GM23248 (cell line): ENCODE measurements at regions not wholly inside any gene's neighbourhood (a gene's known extent, or its start where the extent isn't known, plus 50 kb on each side); places are given as distances from the start of the nearest gene placed in this dataset.

Experiments
- EZH2 ChIP-seq: fragments of 200-600 bp; sonication (generic); IDR thresholded peaks from 2 replicates; pipeline ENCODE4 v1.6.1; 2018; ENCODE audit warnings: antibody characterized with exemption, mild to moderate bottlenecking; ENCODE audit not compliant: insufficient read depth, poor library complexity, severe bottlenecking
- EZH2phosphoT487 ChIP-seq: fragments of 200-600 bp; sonication (generic); IDR thresholded peaks from 2 replicates; pipeline ENCODE4 v1.6.1; 2018; ENCODE audit warnings: antibody characterized with exemption, moderate library complexity, mild to moderate bottlenecking, low read depth; ENCODE audit not compliant: insufficient read depth

DNA sequence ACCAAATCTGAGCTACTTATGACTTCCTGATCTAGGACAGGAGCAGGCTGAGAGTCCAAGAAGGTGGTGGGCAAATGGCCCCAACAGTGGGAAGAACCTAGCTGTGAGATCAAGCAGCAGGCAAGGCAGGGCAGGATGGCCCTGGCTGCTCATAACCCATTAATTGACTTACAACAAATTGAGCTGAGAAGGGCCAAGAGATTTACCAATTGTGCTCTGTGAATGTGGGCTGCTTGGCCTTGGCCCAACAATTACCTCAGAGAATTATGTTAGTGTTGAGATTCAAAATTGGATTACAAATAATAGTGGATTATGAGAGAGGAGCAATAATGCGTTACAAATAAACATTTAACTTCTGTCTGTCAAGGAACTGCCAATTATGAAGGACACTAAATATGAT lies 956.5 kb downstream of the KCNMA1 start:
- no peak for TF ChIP-seq EZH2
- no peak for TF ChIP-seq EZH2phosphoT487
